ENCODE measurements at regions not wholly inside any gene's neighbourhood (a gene's known extent, or its start where the extent isn't known, plus 50 kb on each side); places are given as distances from the start of the nearest gene placed in this dataset.

- in situ Hi-C loops (cut with HindIII; ENCODE audit: low sequenced_read_pairs), result no loop called here
- H3K4me3 ChIP-seq (ENCODE audit: low read depth, low read length), result no peak overlapping the region
- TF ChIP-seq, protein P1, sequence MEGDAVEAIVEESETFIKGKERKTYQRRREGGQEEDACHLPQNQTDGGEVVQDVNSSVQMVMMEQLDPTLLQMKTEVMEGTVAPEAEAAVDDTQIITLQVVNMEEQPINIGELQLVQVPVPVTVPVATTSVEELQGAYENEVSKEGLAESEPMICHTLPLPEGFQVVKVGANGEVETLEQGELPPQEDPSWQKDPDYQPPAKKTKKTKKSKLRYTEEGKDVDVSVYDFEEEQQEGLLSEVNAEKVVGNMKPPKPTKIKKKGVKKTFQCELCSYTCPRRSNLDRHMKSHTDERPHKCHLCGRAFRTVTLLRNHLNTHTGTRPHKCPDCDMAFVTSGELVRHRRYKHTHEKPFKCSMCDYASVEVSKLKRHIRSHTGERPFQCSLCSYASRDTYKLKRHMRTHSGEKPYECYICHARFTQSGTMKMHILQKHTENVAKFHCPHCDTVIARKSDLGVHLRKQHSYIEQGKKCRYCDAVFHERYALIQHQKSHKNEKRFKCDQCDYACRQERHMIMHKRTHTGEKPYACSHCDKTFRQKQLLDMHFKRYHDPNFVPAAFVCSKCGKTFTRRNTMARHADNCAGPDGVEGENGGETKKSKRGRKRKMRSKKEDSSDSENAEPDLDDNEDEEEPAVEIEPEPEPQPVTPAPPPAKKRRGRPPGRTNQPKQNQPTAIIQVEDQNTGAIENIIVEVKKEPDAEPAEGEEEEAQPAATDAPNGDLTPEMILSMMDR (IDR thresholded peaks at IDR 0.05; ENCODE audit: low read depth, low read length), result no peak
- DNase-seq (ENCODE audit: low read depth, low spot score), result no peak
These were observed 479.8 kb downstream of the NUP35 start for GRCh38 chr2:183604065-183604464.

GRCh38 chr2:183605440-183605839 is 481.2 kb downstream of the NUP35 start:
- in situ Hi-C loops (cut with HindIII; ENCODE audit: low sequenced_read_pairs), result no loop called here
- no peak overlapping the region for H3K4me3 ChIP-seq (ENCODE audit: low read depth, low read length)
- no peak for DNase-seq (ENCODE audit: low read depth, low spot score)
- TF ChIP-seq, protein P1 (IDR thresholded peaks at IDR 0.05; ENCODE audit: low read depth, low read length), result no peak

GRCh38 chr2:183606022-183606717 is 481.9 kb downstream of the NUP35 start:
- no peak overlapping the region for H3K4me3 ChIP-seq (ENCODE audit: low read depth, low read length)
- TF ChIP-seq, protein P1 (IDR thresholded peaks at IDR 0.05; ENCODE audit: low read depth, low read length), result no peak
- DNase-seq (ENCODE audit: low read depth, low spot score), result no peak
- in situ Hi-C loops (cut with HindIII; ENCODE audit: low sequenced_read_pairs), result no loop called here

- in situ Hi-C loops (cut with HindIII; ENCODE audit: low sequenced_read_pairs), result no loop called here
- no peak for DNase-seq (ENCODE audit: low read depth, low spot score)
- no peak overlapping the region for H3K4me3 ChIP-seq (ENCODE audit: low read depth, low read length)
- TF ChIP-seq, protein P1 (IDR thresholded peaks at IDR 0.05; ENCODE audit: low read depth, low read length), result no peak
These were observed 482.5 kb downstream of the NUP35 start for GRCh38 chr2:183606718-183607085.

- DNase-seq (ENCODE audit: low read depth, low spot score), result no peak
- no peak overlapping the region for H3K4me3 ChIP-seq (ENCODE audit: low read depth, low read length)
- in situ Hi-C loops (cut with HindIII; ENCODE audit: low sequenced_read_pairs), result no loop called here
- TF ChIP-seq, protein P1 (IDR thresholded peaks at IDR 0.05; ENCODE audit: low read depth, low read length), result no peak
These were observed 483.8 kb downstream of the NUP35 start for GRCh38 chr2:183607995-183608394.

GRCh38 chr2:183608747-183609146 is 484.5 kb downstream of the NUP35 start:
- H3K4me3 ChIP-seq (ENCODE audit: low read depth, low read length), result no peak overlapping the region
- no peak for DNase-seq (ENCODE audit: low read depth, low spot score)
- in situ Hi-C loops (cut with HindIII; ENCODE audit: low sequenced_read_pairs), result no loop called here
- TF ChIP-seq, protein P1 (IDR thresholded peaks at IDR 0.05; ENCODE audit: low read depth, low read length), result no peak
